HG03025 (cell line): ENCODE measurements at regions not wholly inside any gene's neighbourhood (a gene's known extent, or its start where the extent isn't known, plus 50 kb on each side); places are given as distances from the start of the nearest gene placed in this dataset.
"Not testable (repeated sequence)": the region's sequence is repeated elsewhere in the genome, so short reads cannot be mapped to it uniquely, and the experiment has no call there.

Experiments used
- ATAC-seq: cut with Tn5 transposase; IDR thresholded peaks from one replicate; pipeline ENCODE4 v1.9.1; 2021; ENCODE audit warnings: mild to moderate bottlenecking, moderate library complexity; ENCODE audit not compliant: unreplicated experiment, low FRiP score

DNA sequence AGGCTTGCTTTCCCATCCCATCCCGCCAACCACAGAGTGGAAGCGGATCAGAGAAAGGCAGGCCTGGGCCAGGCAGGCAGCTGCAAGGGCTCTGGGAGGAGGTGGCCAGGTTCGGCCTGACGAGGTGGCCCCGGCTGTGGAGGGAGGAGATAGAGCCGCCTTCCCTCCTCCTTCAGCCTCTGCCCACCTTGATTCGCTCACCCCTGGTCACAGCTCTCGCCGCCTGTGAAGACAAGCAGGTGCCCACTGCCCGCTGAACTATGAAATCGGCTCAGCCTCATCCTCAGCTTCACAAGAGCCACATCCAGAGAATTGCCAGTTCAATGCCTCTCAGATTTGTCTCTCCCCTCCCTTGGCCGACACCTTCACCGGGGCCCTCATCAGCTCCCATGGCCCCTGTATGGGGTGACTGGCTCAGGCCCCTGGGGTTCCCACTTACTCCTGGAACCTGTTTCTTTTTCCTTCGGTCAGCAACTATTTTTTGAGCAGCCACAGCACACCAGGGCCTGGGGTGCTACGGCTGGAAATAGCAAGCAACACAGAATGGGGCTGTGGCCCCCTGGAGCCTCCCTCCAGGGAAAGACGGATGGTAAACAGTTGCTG is 80.0 kb upstream of the CHST15 start:
- ATAC-seq: no peak

DNA sequence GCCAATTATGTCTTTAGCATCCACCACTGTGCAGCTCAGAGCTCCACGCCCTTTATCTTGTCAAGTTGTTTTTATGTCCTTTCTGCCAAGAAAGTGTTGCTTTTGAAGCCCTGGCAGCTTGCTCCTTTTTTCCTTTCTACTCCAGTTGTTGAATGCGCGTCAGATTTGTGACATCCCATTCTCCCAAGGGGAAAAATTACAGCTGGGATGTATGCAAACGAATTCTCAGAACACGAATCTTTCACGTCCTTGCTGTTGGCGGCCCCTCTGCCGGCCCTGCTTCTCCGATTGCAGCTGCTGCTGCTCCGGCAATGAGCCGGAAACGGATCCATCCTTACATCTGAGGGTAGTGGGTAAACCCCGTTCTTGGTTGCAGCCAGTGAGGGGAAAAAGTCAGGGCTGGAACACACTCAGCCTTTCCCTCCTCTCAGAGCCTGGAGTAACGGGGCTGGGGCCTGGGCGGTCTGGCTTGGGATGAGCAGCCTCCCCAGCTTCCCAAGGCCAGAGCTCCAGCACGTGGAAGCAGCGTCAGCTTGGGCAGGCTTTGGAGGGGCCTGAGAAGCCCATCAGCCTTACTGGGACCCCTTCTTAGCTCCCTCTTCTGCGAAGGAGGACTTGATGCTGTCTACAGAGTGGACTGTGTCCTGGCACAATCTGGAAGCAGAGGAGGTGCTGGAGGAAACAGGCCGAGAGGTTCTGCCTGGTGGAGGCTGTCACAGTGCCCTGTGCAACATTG is 79.0 kb upstream of the CHST15 start:
- ATAC-seq: no peak

DNA sequence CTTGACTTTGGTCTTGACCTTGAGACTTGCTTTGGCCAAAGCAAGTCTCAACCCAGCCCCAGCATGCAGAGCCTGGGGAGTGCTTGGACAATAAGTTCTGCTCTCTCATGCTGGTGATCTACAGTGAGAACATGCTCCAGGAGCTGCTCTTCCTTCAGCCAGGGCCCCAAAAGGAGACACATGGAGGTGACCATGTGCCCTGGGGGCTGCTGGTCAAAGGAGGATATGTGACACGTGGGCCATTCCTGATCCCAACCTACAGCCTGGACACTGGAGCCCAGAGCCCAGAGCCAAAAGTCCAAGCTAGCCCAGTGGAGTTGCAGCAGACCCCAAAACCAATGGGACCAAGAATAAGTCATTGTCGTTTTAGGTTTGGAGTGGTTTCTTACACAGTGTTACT is 78.2 kb upstream of the CHST15 start:
- ATAC-seq: no peak

DNA sequence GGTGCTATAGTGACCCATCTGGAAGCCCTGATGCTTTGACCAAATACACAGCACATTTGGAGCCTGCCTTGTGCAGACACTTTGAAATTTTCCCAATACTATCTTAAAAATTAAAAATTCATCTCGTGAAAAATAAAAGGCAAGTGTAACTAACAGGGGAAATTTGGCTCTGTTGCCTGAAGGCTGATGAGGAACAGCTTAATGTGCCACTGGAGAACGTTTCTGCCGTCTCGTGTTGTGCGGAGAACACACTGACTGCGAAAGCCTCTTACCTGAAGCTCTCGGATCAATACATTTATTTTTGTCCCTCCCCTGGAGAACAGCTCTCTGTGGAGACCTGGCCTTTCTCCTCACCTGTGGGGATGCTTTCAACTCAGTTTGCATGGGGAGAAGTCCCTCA is 77.2 kb upstream of the CHST15 start:
- no peak for ATAC-seq

DNA sequence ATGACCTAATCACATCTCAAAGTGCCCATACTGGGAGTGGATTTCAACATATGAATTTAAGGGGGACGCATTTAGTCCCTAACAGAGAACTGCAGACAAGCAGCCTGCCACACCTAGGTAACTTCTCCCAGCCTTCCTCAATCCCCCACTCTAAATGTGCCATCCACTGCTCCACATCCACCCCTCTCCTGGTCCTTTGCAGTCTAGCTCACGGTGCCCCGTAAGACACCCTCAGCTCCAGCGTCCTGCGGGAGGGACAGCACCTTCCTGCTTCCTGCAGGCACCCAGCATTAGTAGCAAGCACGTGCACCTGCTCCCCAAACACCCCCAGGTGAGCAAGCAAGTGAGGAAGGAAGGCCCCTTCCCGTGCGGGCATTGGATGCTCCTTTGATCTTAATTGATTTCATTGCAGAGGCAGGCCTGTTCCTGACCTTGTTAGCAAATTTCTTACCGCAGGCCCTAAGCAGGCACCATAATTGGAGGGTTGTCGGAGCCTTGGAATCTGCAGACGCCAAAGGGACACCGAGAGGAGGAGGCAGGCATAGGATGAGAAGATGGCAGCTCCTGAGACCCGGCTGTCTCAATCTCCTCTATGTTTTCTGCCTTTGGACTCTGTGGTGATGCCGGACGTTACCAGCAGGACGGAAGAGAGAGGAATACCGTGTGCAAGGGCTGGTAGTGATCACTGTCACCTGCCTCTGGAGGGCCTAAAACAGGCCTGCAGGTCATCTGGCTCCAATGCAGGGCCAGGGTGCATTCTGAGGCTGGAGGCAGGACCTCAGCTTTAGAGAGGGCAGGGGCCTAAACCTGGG is 75.8 kb upstream of the CHST15 start:
- ATAC-seq: no peak

DNA sequence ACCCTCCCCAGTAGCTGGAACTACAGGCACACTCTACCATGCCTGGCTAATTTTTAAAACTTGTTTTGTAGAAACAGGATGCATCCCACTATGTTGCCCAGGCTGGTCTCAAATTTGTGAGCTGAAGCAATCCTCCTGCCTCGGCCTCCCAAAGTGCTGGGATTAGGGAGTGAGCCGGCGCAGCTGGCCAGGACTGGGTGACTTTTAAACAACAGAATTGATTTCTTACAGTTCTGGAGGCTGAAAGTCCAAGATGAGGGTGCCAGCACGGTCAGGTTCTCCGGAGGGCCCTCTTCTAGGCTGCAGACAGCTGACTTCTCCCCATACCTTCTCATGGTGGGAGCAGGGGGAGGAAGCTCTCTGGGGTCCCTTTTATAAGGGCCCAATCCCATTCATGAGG is 75.2 kb upstream of the CHST15 start:
- ATAC-seq: no peak

DNA sequence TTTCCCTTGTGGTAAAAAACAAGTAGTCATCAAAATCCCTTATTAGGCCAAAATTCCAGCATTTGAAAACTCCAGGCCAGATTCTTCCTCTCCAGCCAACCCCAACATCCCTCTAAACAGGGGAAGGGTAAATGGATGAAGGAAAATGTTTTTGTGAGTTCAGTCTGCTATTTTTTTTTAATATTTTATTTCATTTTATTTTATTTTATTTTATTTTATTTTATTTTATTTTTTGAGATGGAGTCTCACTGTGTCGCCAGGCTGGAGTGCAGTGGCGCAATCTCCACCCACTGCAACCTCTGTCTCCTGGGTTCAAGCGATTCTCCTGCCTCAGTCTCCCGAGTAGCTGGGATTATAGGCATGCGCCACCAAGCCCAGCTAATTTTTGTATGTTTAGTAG is 74.5 kb upstream of the CHST15 start:
- ATAC-seq: not testable (repeated sequence)

DNA sequence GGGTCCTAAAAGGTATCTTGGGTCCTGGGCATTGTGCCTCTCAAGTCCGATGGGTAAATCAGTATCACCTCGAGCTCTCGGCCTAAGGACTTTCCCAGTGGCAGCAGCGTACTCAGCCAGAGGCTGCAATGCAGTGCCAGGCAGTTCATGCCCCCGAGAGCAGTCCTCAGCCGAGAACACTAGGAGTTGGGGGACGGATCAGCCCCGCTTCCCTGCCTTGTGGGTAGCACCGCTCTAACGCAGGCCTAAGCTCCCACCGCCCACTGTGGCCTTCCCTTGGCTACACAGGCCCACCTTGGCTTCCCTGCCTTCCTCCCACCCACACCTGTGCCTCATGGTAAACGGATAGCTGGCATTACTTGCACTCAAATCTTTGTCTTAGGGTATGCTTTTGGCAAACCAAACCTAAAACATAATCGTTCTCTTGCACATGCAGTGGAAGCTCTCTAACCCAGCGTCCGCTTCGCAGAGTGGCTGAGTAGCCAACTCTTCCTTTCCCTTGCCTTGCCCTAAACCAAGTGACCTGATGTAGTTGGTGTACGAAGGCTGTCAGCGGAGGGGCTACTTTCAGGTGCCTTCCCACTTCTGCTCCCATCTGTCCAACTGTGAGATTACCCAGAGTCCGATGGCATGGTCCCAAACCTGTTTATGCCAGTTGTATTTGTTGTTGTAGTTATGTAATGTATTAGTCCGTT is 73.2 kb upstream of the CHST15 start:
- no peak for ATAC-seq

DNA sequence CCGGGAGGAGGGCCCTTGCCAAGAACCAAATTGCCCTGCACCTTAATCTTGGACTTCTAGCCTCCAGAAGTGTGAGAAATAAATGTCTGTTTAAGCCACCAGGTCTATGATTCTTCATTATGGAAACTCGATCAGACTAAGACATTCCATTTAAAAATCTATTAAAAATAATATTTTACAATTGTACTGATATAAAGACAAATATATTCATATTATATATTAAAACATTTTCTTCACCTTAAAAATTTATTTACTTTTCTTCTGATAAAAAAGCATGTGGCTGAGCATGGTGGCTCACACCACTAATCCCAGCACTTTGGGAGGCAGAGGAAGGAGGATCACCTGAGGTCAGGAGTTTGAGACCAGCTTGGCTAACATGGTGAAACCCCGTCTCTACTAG is 72.4 kb upstream of the CHST15 start:
- ATAC-seq: no peak

DNA sequence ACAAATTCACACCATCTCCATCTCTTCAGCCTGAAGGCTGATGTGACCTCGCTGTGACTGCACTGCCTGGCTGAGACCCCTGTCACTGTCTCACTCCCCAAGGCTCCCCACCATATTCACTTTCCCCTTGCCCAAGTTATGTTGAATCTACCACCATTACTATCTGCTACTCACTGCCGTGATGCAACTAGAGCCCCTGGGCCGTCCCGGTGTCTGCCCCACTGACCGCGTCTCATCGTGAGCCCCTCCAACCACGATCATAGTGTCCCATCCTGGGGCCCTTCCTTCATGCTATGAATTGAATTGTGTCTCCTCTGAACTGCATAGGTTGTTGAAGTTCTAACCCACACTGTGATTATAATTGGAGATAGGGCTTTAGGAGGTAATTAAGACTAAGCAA is 71.9 kb upstream of the CHST15 start:
- ATAC-seq: no peak

DNA sequence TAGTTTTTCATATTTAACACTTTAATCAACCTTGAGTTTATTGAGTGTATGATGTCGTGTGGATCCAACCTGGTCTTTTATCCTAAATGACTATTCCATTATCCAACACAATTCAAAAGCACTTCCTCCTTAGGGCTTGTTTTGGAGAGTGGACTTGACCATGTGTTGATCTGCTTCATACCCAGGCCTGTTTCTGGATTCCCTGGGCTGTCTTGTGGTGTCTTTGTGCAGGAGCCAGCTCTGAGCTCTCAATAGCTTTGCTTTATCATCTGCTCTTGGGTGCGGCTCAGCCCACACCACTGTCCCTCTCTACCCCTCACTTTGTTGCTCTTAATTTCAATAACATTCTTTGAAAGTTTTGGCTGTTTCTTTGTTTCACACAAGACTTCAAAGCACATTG is 70.9 kb upstream of the CHST15 start:
- ATAC-seq: no peak

DNA sequence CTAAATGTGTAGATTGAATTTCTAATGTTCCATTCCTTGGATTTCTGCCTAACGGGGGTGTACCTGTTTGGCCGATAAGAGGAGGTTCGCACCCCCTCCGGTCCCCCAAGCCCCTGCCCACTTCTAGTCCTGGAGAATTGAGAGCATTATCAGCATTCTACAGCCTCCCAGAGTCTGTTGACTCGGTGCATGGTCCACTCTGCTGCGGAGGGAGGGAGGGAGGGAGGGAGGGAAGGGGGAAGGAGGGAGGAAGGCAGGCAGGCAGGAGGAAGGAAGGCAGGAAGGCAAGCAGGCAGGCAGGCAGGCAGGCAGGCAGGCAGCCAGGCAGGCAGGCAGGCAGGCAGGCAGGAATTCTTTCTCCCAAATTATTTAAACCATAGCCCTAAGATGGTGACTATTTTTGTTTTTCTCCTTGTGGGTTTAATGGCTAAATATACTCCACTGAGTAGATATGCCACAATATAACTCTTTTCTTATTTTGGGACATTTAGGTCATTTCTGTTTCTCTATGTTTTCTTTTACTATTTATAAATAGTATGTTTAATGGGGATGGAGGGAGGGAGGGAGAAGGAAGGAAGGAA is 69.5 kb upstream of the CHST15 start:
- no peak for ATAC-seq

DNA sequence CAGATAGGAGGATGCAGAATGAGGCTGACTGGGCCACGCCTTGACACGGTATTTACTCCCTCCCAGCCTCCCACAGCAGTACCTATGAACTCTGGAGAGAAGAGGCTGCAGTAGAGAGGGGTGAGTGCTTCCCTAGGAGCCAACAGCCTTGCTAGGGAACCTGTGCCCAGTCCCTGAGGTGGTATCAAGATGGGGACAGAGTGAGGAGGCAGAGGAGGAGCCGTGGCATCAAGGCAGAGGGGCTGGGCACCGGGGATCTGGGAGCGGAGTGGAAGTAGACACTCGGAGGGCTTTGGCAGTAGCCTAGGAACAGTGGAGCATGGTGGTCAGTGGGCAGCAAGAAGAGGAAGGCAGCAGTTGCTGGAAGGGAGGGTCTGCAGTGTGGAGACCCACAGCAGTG is 68.7 kb upstream of the CHST15 start:
- no peak for ATAC-seq

DNA sequence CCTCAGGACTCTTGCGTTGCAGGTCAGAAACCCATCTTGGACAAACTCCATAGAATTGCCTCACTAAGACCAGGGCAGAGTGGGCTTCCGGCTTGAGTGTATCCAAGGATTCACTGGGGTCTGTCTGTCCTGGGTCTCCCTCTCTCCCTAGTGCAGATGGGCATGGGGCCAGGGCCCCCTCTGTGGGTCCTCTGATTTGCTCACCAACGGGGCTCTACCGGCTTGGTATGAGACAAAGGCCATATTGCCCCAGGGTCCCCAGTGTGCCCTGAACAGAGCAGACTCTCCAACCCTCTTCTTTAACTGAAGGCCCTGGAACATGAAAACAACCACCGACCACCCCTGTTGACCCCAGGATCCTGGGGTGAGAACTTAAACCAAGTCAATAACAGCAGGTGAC is 68.2 kb upstream of the CHST15 start:
- ATAC-seq: no peak

DNA sequence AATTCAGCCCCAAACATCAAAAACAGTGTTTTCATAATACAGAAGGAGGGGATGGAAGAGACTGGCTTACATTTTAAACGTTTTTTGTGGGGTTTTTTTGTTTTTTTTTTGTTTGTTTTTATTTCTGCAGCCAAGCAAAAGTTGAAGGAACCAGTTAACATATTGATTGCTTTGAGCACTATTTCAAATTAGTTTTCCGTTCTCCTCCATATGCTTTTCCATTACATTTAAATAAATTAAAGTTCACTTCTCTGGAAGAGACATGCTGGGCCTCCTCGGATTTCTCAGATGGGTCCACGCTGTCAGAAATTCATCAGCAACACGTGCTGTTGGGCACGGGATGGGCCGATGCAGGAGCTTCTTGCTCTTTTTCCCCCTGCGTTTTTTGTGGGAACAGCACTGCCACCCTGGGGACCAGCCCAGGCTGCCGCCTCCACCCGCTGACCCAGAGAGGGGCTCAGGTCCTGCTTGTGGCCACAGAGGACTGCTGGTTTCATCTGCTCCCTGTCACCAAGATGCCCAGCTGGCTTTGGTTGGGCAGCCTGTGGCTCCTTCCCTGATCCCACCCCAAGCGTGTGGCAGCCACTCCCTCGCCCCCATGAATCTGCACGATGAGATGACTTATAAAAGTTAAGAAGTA is 67.7 kb upstream of the CHST15 start:
- ATAC-seq: no peak

DNA sequence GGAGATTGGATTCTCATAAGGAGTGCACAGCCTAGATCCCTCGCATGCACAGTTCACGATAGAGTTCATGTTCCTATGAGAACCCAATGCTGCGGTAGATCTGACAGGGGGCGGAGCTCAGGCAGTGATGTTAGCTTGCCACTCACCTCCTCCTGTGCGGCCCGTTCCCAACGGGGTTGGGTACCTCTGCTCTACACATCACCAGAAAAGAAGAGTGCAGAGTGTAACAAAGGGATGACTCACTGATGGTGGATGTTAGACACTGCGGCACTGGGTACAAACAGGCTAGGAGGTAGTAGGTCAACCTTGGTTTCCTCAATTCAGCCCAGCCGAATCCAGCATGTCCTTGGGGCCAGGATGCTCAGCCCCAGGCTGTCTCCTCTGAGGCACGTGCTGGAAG is 66.8 kb upstream of the CHST15 start:
- no peak for ATAC-seq

DNA sequence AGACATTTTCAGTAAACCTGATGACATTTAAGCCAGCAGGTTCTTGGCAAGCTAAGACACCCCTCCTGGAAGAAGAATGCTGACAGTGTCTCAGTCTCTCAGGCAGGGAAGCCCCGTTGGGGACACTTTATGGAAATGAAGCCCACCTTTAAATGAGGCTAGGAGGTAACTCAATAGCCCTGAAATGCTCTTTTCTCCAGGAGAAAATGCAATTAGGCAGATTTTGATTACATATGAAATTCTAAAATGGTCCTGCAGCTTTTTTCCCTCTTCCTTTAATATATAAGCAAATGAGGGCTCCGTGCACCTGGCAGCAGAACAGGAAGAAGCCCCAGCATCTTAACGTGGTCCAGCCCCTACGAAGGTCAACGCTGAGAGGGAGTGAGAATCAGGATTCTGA is 65.8 kb upstream of the CHST15 start:
- no peak for ATAC-seq

DNA sequence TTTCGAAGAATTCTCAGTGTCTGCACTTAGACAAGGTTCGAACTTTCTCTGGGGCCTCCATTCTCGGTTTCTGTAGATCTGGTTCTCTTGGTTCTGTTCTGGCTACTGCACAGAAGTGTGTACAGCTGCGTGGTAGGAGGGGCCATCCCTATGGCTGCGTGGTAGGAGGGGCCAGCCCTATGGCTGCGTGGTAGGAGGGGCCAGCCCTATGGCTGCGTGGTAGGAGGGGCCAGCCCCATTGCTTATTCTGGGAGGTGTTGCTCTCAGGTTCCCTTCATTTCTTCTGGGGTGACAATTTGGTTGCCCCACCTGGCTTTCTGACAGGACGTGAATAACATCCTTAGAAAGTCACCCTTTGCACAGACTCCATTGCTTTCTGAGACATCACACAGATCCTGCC is 65.2 kb upstream of the CHST15 start:
- no peak for ATAC-seq

DNA sequence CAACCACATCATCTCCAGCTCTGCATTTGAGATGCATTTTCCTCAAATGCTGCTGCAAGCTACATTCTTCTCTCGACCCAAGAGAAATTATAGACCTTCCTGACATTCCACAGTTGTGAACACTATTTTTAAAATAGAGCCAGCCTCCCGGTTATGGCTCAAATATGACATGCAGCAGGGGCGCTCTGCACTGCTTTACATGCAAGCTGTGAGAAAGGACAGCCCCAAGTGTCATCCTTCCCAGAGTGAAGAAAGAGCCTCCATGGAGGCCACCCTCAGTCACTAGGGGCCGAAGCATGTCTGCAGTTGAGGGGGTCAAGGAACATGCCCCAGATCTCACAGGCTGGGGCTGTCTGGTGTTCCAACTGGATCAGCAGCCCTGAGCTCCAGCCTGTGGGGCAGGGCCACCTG is 63.9 kb upstream of the CHST15 start:
- ATAC-seq: no peak

DNA sequence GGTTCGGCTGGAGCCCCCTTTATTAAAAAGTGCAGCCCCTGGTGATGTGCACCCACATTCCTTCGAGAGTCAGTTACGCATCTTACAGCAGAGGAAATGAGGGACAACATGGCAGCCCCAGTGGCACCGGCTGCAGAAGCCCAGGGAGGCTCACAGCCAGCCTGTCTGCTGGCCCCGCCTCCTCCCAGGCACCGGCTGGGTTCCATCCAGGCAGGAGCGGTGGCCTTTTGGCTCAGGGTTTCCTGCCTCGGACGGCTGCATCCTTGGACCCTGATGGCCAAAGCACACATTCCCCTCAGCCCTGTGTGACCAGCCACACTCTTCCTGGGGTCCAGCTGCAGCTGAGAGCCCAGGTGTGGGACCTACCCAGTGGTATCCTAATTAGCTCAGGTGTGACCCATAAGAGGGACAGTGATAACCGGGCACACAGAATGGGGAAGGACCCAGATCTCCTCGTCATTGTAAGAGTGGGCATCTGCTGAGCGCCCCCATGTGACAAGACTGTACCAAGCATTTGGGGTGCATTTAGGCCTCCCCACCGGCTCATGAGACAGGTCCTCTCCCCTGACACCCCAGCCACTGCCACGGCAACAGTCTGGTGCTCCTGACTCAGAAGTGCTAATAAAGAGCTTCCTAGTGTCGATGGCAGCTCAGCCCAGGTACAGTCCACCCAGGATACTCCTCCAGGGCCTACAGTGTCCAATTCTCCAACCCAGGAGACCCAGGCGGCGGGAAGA is 63.3 kb upstream of the CHST15 start:
- no peak for ATAC-seq
